Breast epithelium (tissue), 4 donors: ENCODE measurements at regions not wholly inside any gene's neighbourhood (a gene's known extent, or its start where the extent isn't known, plus 50 kb on each side); places are given as distances from the start of the nearest gene placed in this dataset.

Source experiments
- DNase-seq, 2 donors: peaks; one replicate each; pipeline ENCODE4 v3.0.0-alpha.2; 2019; ENCODE audit warnings: low spot score in 2 of 2
- H3K27ac ChIP-seq, 2 donors: fragments of 200-600 bp; sonication (generic) in 1 of 2; one replicate each; pipeline ENCODE4 v1.5.1; 2016 to 2019; ENCODE audit warnings: mild to moderate bottlenecking in 1 of 2
- H3K27me3 ChIP-seq, 2 donors: fragments of 200-600 bp; sonication (generic) in 1 of 2; one replicate each; pipeline versions ENCODE4 v1.5.1 to v1.6.0; 2017 to 2019; ENCODE audit warnings: control low read depth in 1 of 2, mild to moderate bottlenecking in 1 of 2
- H3K36me3 ChIP-seq: fragments of 200-600 bp; one replicate; pipeline ENCODE4 v1.5.1; 2019
- H3K4me1 ChIP-seq, 2 donors: fragments of 200-600 bp; sonication (generic); one replicate each; pipeline ENCODE4 v1.5.1; 2016 to 2019; ENCODE audit warnings: control low read depth in 1 of 2
- H3K4me3 ChIP-seq, 3 donors: fragments of 200-600 bp; sonication (generic); 1 replicate in 2 of 3; 2 replicates in 1 of 3; pipeline ENCODE4 v1.5.1; 2016 to 2019; ENCODE audit warnings: mild to moderate bottlenecking in 3 of 3, moderate library complexity in 2 of 3
- H3K9me3 ChIP-seq, 2 donors: fragments of 200-600 bp; sonication (generic) in 1 of 2; one replicate each; pipeline ENCODE4 v1.5.1; 2016 to 2019; ENCODE audit warnings: control low read depth in 1 of 2
- CTCF ChIP-seq, 3 donors: fragments of 450-650 bp; IDR thresholded peaks; one replicate each; pipeline ENCODE4 v1.5.1; 2016 to 2017; ENCODE audit warnings: antibody characterized with exemption in 3 of 3, mild to moderate bottlenecking in 3 of 3, moderate library complexity in 3 of 3
- POLR2A ChIP-seq: fragments of 450-650 bp; IDR thresholded peaks from one replicate; pipeline ENCODE4 v1.6.1; 2016; ENCODE audit warnings: antibody characterized with exemption, mild to moderate bottlenecking, moderate library complexity
- POLR2AphosphoS5 ChIP-seq, 3 donors: sonication (generic); formaldehyde crosslinking; IDR thresholded peaks; one replicate each; pipeline ENCODE4 v1.6.1; 2017; ENCODE audit warnings: antibody characterized with exemption in 3 of 3
- intact Hi-C: fragments of 100-400 bp; cut with DNase I; formaldehyde crosslinking; loops from one replicate; pipeline ENCODE4 v1.15.1; 2023; ENCODE audit warnings: low total_unique reads

GRCh38 chr3:43959498-43960447 lies 269.0 kb downstream of the ABHD5 start:
- TF ChIP-seq CTCF (IDR thresholded peaks at IDR 0.05) (no peak), POLR2A (no peak)
- no peaks in the 10 kb centered on the region for H3K36me3 ChIP-seq
- intact Hi-C loops, result no loop called here
- no peak for DNase-seq
- H3K27ac ChIP-seq, result no peak overlapping the region
- no peaks in the 10 kb centered on the region for H3K9me3 ChIP-seq
- no peak overlapping the region for H3K4me3 ChIP-seq
- H3K27me3 ChIP-seq, result no peaks in the 10 kb centered on the region
- H3K4me1 ChIP-seq, result no peaks in the 10 kb centered on the region

DNA sequence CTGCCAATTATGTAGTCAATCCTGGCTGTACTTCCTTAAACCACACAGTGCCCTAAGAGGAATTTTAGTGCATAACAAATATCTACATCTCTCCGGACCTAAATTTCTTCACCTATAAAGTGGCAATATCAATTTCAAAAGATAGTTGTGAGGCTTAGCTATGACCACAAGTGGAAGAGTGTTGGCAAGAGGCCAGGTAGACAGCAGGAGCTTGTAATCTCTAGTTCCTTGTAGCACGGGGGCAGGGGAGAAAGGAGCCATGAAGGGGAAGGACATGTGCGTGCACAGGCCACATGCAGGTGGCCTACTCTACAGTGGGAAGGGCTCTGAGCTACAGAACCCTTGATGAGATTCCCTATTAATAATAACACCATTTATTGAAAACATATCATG lies 269.7 kb downstream of the ABHD5 start:
- no peak overlapping the region for H3K4me3 ChIP-seq
- intact Hi-C loops, result no loop called here
- H3K4me1 ChIP-seq, result no peaks in the 10 kb centered on the region
- TF ChIP-seq CTCF (IDR thresholded peaks at IDR 0.05) (no peak), POLR2AphosphoS5 (IDR thresholded peaks at IDR 0.05) (no peak), POLR2A (no peak)
- H3K36me3 ChIP-seq, result no peaks in the 10 kb centered on the region
- no peaks in the 10 kb centered on the region for H3K27me3 ChIP-seq
- no peak for DNase-seq
- H3K9me3 ChIP-seq, result no peaks in the 10 kb centered on the region
- H3K27ac ChIP-seq, result no peak overlapping the region

DNA sequence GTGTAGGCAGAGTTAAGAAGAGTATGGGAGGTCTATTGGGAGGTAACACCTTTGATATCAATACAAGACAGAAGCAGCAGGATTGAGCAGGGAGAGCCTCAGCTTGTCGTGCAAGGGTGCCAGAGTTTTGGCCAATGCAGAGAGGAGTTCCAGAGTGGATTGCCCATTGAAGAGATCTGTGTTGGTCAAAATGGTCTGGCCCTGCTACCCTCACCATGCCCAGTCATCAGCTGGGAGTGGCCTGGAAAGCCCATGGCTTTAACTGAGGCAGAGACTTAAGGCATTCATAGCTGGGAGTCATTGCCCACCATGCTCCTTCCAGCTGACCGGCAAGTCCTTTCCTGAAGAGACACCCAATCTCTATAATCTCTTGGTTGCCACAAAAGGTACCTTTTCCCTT lies 271.3 kb downstream of the ABHD5 start:
- Histone ChIP-seq H3K4me1 (no peaks in the 10 kb centered on the region), H3K9me3 (no peaks in the 10 kb centered on the region), H3K27ac (no peak overlapping the region), H3K27me3 (no peaks in the 10 kb centered on the region), H3K4me3 (no peak overlapping the region), H3K36me3 (no peaks in the 10 kb centered on the region)
- TF ChIP-seq POLR2AphosphoS5 (IDR thresholded peaks at IDR 0.05) (no peak), CTCF (IDR thresholded peaks at IDR 0.05) (no peak), POLR2A (no peak)
- intact Hi-C loops, result no loop called here
- no peak for DNase-seq

DNA sequence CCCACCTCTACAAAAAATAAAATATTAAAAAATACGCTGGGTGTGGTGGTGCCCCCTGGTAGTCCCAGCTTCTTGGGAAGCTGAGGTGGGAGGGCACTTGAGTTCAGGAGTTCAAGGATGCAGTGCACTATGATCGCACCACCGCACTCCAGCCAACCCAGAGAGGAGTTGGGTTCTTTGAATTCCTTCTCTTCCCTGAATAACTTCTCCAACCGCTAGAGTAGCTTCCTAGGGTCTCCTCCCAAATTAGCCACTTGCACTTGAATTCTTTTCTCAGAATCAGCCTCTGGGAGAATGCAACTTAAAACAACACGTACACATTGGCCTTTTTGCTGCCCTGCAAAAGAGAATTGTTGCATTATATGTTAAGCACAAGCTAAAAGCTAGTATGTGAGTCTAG lies 272.5 kb downstream of the ABHD5 start:
- intact Hi-C loops, result no loop called here

More for the DNA sequence above, 272.5 kb downstream of the ABHD5 start:
- TF ChIP-seq POLR2A (no peak), POLR2AphosphoS5 (IDR thresholded peaks at IDR 0.05) (no peak), CTCF (IDR thresholded peaks at IDR 0.05) (no peak)
- H3K4me3 ChIP-seq, result no peak overlapping the region
- no peaks in the 10 kb centered on the region for H3K27me3 ChIP-seq
- no peaks in the 10 kb centered on the region for H3K9me3 ChIP-seq
- DNase-seq, result no peak
- H3K27ac ChIP-seq, result no peak overlapping the region
- H3K36me3 ChIP-seq, result no peaks in the 10 kb centered on the region
- no peaks in the 10 kb centered on the region for H3K4me1 ChIP-seq
